ENCODE measurements at regions not wholly inside any gene's neighbourhood (a gene's known extent, or its start where the extent isn't known, plus 50 kb on each side); places are given as distances from the start of the nearest gene placed in this dataset.

GRCh38 chr11:33608386-33608785, 92.2 kb downstream of the C11orf91 start:
- TF ChIP-seq CTCF (conservative IDR thresholded peaks at IDR 0.05; ENCODE audit: low read depth, low read length) (no peak), EZH2 (IDR thresholded peaks at IDR 0.05; ENCODE audit: borderline replicate concordance, low read depth, low read length, poor library complexity, severe bottlenecking) (no peak)

Measured in A673 (cell line).